Panc1 (cell line): ENCODE measurements at regions not wholly inside any gene's neighbourhood (a gene's known extent, or its start where the extent isn't known, plus 50 kb on each side); places are given as distances from the start of the nearest gene placed in this dataset.

Source experiments
- ATAC-seq: fragments of 200-7000 bp; cut with Tn5 transposase; 2 replicates; pipeline ENCODE4 v1.9.1; 2020; ENCODE audit warnings: mild to moderate bottlenecking, moderate library complexity
- BruUV-seq: library from RNA; stranded (reverse); fragments of 400-500 nt; replicated peaks from 2 replicates; lab custom pipeline; 2021; lab: Mats Ljungman, UMichigan
- CTCF ChIA-PET: fragments of 300-600 bp; sonication (Branson Sonifier 250); formaldehyde crosslinking; loops from one replicate; lab custom pipeline; 2022; ENCODE audit warnings: antibody characterized with exemption; lab: Charles Lee
- POLR2A ChIA-PET: fragments of 300-600 bp; sonication (Branson Sonifier 250); formaldehyde crosslinking; loops from one replicate; lab custom pipeline; 2022; ENCODE audit warnings: antibody characterized with exemption; lab: Charles Lee
- DNase-seq: peaks from one replicate; pipeline ENCODE4 v3.0.0-alpha.2; 2010; ENCODE audit warnings: low read depth, low spot score
- H3K27ac ChIP-seq: 2 replicates; pipeline ENCODE4 v1.5.1; 2011; ENCODE audit warnings: mild to moderate bottlenecking, low read length, inconsistent platforms
- H3K27me3 ChIP-seq: fragments of 200-500 bp; sonication (Bioruptor generic); 2 replicates; pipeline ENCODE4 v1.6.0; 2014; ENCODE audit warnings: low read length, inconsistent platforms; ENCODE audit not compliant: control insufficient read depth, insufficient read depth
- H3K36me3 ChIP-seq: fragments of 200-500 bp; sonication (Bioruptor generic); 2 replicates; pipeline ENCODE4 v1.5.1; 2014; ENCODE audit warnings: inconsistent platforms, mild to moderate bottlenecking, low read length, moderate library complexity; ENCODE audit not compliant: control insufficient read depth, insufficient read depth
- H3K4me1 ChIP-seq: 2 replicates; pipeline ENCODE4 v1.5.1; 2011; ENCODE audit warnings: inconsistent platforms, mild to moderate bottlenecking, low read length, moderate library complexity; ENCODE audit not compliant: control insufficient read depth, insufficient read depth
- H3K4me3 ChIP-seq, 2 experiments: 2 replicates each; pipeline ENCODE4 v1.5.1; 2011 to 2012; ENCODE audit warnings: low read depth in 2 of 2, low read length in 2 of 2, mild to moderate bottlenecking in 2 of 2, inconsistent platforms in 1 of 2, moderate library complexity in 1 of 2
- H3K9me3 ChIP-seq: fragments of 200-500 bp; sonication (Bioruptor generic); 2 replicates; pipeline ENCODE4 v1.5.1; 2014; ENCODE audit warnings: low read depth, mild to moderate bottlenecking, inconsistent platforms, low read length, moderate library complexity; ENCODE audit not compliant: control insufficient read depth, insufficient read depth
- POLR2AphosphoS5 ChIP-seq: IDR thresholded peaks from 2 replicates; pipeline ENCODE4 v1.6.1; 2012; ENCODE audit warnings: mild to moderate bottlenecking, low read depth, low read length, moderate library complexity
- REST ChIP-seq, 2 experiments: IDR thresholded peaks; 2 replicates each; pipeline ENCODE4 v1.6.1; 2011 to 2012; ENCODE audit warnings: low read depth in 2 of 2, control low read depth in 1 of 2, low read length in 1 of 2, mild to moderate bottlenecking in 1 of 2, moderate library complexity in 1 of 2; ENCODE audit not compliant: insufficient read depth in 1 of 2
- SIN3A ChIP-seq: IDR thresholded peaks from 2 replicates; pipeline ENCODE4 v1.6.1; 2012; ENCODE audit warnings: low read depth, mild to moderate bottlenecking, low read length, moderate library complexity, borderline replicate concordance; ENCODE audit not compliant: insufficient read depth
- TCF7L2 ChIP-seq: IDR thresholded peaks from 2 replicates; pipeline ENCODE4 v1.6.1; 2011; ENCODE audit warnings: mild to moderate bottlenecking, low read depth, low read length, inconsistent platforms
- in situ Hi-C: cut with HindIII; loops from 2 replicates; pipeline ENCODE4 v1.10.0; 2016; ENCODE audit warnings: low sequenced_read_pairs, low pct_unique_long_range_greater_than_20kb
- intact Hi-C: fragments of 100-400 bp; cut with micrococcal nuclease; formaldehyde crosslinking; loops from one replicate; pipeline ENCODE4 v1.10.0; 2022; ENCODE audit not compliant: unreplicated experiment
- TF ChIP-seq, protein P1 (sequence below): fragments of 450-650 bp; IDR thresholded peaks from 2 replicates; pipeline ENCODE4 v1.5.1; 2017; ENCODE audit warnings: mild to moderate bottlenecking

- ATAC-seq (no peak), DNase-seq (no peak)
- no peak overlapping the region for H3K27ac ChIP-seq
- no TSS peak for BruUV-seq
- H3K9me3 ChIP-seq: no peaks in the 10 kb centered on the region
- no peak overlapping the region for H3K4me3 ChIP-seq
- ChIA-PET CTCF (no interaction called here), POLR2A (no interaction called here)
- no peaks in the 10 kb centered on the region for H3K4me1 ChIP-seq
- no peaks in the 10 kb centered on the region for H3K27me3 ChIP-seq
- intact Hi-C loops: loop anchor here (5.0 kb wide), 1 partner anchor 298 kb away; no protein-coding TSS in a partner anchor
- no peaks in the 10 kb centered on the region for H3K36me3 ChIP-seq
- TF ChIP-seq TCF7L2 (no peak), SIN3A (no peak), REST (IDR thresholded peaks at IDR 0.05; ENCODE audit: insufficient read depth in 1 of 2, low read depth in 2 of 2, low read length in 1 of 2) (no peak), POLR2AphosphoS5 (no peak)
- TF ChIP-seq, protein P1, sequence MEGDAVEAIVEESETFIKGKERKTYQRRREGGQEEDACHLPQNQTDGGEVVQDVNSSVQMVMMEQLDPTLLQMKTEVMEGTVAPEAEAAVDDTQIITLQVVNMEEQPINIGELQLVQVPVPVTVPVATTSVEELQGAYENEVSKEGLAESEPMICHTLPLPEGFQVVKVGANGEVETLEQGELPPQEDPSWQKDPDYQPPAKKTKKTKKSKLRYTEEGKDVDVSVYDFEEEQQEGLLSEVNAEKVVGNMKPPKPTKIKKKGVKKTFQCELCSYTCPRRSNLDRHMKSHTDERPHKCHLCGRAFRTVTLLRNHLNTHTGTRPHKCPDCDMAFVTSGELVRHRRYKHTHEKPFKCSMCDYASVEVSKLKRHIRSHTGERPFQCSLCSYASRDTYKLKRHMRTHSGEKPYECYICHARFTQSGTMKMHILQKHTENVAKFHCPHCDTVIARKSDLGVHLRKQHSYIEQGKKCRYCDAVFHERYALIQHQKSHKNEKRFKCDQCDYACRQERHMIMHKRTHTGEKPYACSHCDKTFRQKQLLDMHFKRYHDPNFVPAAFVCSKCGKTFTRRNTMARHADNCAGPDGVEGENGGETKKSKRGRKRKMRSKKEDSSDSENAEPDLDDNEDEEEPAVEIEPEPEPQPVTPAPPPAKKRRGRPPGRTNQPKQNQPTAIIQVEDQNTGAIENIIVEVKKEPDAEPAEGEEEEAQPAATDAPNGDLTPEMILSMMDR: no peak
- in situ Hi-C loops: no loop called here
Measured at GRCh38 chr12:131333621-131334440, 377.1 kb upstream of the SFSWAP start.

DNA sequence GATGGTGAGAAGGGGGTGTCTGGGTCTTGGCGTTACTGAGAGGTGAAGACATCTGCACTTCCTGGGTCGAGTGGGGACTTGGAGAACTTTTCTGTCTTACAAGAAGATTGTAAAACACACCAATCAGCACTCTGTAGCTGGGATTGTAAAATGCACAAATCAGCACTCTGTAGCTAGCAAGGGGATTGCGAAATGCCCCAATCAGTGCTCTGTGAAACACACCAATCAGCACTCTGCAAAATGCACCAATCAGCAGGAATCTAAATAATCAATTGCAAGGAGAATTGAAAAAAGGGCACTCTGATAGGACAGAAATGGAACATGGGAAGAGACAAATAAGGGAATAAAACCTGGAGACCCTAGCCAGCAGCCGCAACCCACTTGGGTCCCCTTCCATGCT is 376.1 kb upstream of the SFSWAP start:
- TF ChIP-seq TCF7L2: no peak
- no peak for TF ChIP-seq POLR2AphosphoS5
- TF ChIP-seq, protein P1: no peak
- no peak for TF ChIP-seq SIN3A
- no peak for DNase-seq
- ChIA-PET POLR2A (no interaction called here), CTCF (no interaction called here)
- Histone ChIP-seq H3K36me3 (no peaks in the 10 kb centered on the region), H3K4me3 (no peak overlapping the region), H3K4me1 (no peaks in the 10 kb centered on the region), H3K27ac (no peak overlapping the region), H3K27me3 (no peaks in the 10 kb centered on the region), H3K9me3 (no peaks in the 10 kb centered on the region)
- intact Hi-C loops: loop anchor here (5.0 kb wide), 1 partner anchor 297 kb away; no protein-coding TSS in a partner anchor
- in situ Hi-C loops: no loop called here
- BruUV-seq: no TSS peak
- no peak for ATAC-seq
